Cardiac fibroblast (primary cell): ENCODE measurements at regions not wholly inside any gene's neighbourhood (a gene's known extent, or its start where the extent isn't known, plus 50 kb on each side); places are given as distances from the start of the nearest gene placed in this dataset.

Source experiments
- DNase-seq, 2 donors: peaks; one replicate each; pipeline versions ENCODE4 v3.0.0 to v3.0.0-alpha.2; 2010; ENCODE audit warnings: low read depth in 2 of 2
- H3K4me3 ChIP-seq, 2 donors: replicated peaks in 1 of 2; 1 replicate in 1 of 2; 2 replicates in 1 of 2; pipeline ENCODE4 v1.5.1; 2011; ENCODE audit warnings: low read depth in 2 of 2, low read length in 2 of 2, mild to moderate bottlenecking in 2 of 2, moderate library complexity in 1 of 2
- CTCF ChIP-seq: IDR thresholded peaks from one replicate; pipeline ENCODE4 v1.5.1; 2011; ENCODE audit warnings: low read depth, mild to moderate bottlenecking, low read length, inconsistent platforms

GRCh38 chr12:89762498-89763170, 54.0 kb upstream of the ATP2B1 start:
- no peak for TF ChIP-seq CTCF
- no peak overlapping the region for H3K4me3 ChIP-seq
- no peak for DNase-seq

GRCh38 chr12:89760783-89761182, 52.1 kb upstream of the ATP2B1 start:
- no peak overlapping the region for H3K4me3 ChIP-seq
- no peak for TF ChIP-seq CTCF
- no peak for DNase-seq
